ENCODE measurements at regions not wholly inside any gene's neighbourhood (a gene's known extent, or its start where the extent isn't known, plus 50 kb on each side); places are given as distances from the start of the nearest gene placed in this dataset.

DNA sequence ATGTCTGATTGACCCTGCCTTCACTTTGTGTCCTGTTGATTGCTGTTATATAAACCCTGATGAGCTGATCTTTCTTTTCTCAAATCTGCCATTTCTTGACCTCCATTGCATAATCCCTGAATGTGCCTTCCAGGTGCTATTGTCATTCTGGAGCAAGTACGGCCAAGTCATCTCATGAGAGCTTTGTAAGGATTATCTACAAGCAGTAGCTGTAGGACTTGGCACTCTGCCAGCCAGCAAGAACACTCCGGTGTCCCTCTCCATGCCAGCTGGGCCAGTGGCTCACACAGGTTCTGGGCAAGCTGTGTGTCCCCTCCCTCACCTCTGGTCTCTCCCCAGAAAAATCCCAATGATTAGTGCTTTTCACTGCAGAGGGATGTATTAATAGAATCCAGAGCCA is 348.1 kb downstream of the FOXO1 start:
- TF ChIP-seq, protein P1, sequence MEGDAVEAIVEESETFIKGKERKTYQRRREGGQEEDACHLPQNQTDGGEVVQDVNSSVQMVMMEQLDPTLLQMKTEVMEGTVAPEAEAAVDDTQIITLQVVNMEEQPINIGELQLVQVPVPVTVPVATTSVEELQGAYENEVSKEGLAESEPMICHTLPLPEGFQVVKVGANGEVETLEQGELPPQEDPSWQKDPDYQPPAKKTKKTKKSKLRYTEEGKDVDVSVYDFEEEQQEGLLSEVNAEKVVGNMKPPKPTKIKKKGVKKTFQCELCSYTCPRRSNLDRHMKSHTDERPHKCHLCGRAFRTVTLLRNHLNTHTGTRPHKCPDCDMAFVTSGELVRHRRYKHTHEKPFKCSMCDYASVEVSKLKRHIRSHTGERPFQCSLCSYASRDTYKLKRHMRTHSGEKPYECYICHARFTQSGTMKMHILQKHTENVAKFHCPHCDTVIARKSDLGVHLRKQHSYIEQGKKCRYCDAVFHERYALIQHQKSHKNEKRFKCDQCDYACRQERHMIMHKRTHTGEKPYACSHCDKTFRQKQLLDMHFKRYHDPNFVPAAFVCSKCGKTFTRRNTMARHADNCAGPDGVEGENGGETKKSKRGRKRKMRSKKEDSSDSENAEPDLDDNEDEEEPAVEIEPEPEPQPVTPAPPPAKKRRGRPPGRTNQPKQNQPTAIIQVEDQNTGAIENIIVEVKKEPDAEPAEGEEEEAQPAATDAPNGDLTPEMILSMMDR (conservative IDR thresholded peaks at IDR 0.05; ENCODE audit: low read depth in 2 of 2) = no peak
- TF ChIP-seq, protein P2, sequence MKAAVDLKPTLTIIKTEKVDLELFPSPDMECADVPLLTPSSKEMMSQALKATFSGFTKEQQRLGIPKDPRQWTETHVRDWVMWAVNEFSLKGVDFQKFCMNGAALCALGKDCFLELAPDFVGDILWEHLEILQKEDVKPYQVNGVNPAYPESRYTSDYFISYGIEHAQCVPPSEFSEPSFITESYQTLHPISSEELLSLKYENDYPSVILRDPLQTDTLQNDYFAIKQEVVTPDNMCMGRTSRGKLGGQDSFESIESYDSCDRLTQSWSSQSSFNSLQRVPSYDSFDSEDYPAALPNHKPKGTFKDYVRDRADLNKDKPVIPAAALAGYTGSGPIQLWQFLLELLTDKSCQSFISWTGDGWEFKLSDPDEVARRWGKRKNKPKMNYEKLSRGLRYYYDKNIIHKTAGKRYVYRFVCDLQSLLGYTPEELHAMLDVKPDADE (IDR thresholded peaks at IDR 0.05) = no peak
- no peak for TF ChIP-seq ZNF114 (CRISPR knock-in tag; IDR thresholded peaks at IDR 0.05)
- no peak for TF ChIP-seq EZH2phosphoT487 (IDR thresholded peaks at IDR 0.05; ENCODE audit: unreplicated experiment)
- TF ChIP-seq, protein P3, sequence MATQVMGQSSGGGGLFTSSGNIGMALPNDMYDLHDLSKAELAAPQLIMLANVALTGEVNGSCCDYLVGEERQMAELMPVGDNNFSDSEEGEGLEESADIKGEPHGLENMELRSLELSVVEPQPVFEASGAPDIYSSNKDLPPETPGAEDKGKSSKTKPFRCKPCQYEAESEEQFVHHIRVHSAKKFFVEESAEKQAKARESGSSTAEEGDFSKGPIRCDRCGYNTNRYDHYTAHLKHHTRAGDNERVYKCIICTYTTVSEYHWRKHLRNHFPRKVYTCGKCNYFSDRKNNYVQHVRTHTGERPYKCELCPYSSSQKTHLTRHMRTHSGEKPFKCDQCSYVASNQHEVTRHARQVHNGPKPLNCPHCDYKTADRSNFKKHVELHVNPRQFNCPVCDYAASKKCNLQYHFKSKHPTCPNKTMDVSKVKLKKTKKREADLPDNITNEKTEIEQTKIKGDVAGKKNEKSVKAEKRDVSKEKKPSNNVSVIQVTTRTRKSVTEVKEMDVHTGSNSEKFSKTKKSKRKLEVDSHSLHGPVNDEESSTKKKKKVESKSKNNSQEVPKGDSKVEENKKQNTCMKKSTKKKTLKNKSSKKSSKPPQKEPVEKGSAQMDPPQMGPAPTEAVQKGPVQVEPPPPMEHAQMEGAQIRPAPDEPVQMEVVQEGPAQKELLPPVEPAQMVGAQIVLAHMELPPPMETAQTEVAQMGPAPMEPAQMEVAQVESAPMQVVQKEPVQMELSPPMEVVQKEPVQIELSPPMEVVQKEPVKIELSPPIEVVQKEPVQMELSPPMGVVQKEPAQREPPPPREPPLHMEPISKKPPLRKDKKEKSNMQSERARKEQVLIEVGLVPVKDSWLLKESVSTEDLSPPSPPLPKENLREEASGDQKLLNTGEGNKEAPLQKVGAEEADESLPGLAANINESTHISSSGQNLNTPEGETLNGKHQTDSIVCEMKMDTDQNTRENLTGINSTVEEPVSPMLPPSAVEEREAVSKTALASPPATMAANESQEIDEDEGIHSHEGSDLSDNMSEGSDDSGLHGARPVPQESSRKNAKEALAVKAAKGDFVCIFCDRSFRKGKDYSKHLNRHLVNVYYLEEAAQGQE (IDR thresholded peaks at IDR 0.05; ENCODE audit: unreplicated experiment) = no peak
- TF ChIP-seq EZH2 (IDR thresholded peaks at IDR 0.05; ENCODE audit: low read depth, unreplicated experiment) = no peak
- TF ChIP-seq POLR2AphosphoS5 (IDR thresholded peaks at IDR 0.05; ENCODE audit: low read depth) = no peak
- TF ChIP-seq JUNB (IDR thresholded peaks at IDR 0.05; ENCODE audit: unreplicated experiment) = no peak
- TF ChIP-seq CREB1 (CRISPR knock-in tag; IDR thresholded peaks at IDR 0.05; ENCODE audit: low read depth) = no peak
- no peak for TF ChIP-seq NANOG (IDR thresholded peaks at IDR 0.05; ENCODE audit: borderline replicate concordance)
- no peak for TF ChIP-seq STAT1 (IDR thresholded peaks at IDR 0.05; ENCODE audit: unreplicated experiment)
- TF ChIP-seq ZNF331 (CRISPR knock-in tag; IDR thresholded peaks at IDR 0.05; ENCODE audit: low read depth) = no peak
- TF ChIP-seq, protein P4, sequence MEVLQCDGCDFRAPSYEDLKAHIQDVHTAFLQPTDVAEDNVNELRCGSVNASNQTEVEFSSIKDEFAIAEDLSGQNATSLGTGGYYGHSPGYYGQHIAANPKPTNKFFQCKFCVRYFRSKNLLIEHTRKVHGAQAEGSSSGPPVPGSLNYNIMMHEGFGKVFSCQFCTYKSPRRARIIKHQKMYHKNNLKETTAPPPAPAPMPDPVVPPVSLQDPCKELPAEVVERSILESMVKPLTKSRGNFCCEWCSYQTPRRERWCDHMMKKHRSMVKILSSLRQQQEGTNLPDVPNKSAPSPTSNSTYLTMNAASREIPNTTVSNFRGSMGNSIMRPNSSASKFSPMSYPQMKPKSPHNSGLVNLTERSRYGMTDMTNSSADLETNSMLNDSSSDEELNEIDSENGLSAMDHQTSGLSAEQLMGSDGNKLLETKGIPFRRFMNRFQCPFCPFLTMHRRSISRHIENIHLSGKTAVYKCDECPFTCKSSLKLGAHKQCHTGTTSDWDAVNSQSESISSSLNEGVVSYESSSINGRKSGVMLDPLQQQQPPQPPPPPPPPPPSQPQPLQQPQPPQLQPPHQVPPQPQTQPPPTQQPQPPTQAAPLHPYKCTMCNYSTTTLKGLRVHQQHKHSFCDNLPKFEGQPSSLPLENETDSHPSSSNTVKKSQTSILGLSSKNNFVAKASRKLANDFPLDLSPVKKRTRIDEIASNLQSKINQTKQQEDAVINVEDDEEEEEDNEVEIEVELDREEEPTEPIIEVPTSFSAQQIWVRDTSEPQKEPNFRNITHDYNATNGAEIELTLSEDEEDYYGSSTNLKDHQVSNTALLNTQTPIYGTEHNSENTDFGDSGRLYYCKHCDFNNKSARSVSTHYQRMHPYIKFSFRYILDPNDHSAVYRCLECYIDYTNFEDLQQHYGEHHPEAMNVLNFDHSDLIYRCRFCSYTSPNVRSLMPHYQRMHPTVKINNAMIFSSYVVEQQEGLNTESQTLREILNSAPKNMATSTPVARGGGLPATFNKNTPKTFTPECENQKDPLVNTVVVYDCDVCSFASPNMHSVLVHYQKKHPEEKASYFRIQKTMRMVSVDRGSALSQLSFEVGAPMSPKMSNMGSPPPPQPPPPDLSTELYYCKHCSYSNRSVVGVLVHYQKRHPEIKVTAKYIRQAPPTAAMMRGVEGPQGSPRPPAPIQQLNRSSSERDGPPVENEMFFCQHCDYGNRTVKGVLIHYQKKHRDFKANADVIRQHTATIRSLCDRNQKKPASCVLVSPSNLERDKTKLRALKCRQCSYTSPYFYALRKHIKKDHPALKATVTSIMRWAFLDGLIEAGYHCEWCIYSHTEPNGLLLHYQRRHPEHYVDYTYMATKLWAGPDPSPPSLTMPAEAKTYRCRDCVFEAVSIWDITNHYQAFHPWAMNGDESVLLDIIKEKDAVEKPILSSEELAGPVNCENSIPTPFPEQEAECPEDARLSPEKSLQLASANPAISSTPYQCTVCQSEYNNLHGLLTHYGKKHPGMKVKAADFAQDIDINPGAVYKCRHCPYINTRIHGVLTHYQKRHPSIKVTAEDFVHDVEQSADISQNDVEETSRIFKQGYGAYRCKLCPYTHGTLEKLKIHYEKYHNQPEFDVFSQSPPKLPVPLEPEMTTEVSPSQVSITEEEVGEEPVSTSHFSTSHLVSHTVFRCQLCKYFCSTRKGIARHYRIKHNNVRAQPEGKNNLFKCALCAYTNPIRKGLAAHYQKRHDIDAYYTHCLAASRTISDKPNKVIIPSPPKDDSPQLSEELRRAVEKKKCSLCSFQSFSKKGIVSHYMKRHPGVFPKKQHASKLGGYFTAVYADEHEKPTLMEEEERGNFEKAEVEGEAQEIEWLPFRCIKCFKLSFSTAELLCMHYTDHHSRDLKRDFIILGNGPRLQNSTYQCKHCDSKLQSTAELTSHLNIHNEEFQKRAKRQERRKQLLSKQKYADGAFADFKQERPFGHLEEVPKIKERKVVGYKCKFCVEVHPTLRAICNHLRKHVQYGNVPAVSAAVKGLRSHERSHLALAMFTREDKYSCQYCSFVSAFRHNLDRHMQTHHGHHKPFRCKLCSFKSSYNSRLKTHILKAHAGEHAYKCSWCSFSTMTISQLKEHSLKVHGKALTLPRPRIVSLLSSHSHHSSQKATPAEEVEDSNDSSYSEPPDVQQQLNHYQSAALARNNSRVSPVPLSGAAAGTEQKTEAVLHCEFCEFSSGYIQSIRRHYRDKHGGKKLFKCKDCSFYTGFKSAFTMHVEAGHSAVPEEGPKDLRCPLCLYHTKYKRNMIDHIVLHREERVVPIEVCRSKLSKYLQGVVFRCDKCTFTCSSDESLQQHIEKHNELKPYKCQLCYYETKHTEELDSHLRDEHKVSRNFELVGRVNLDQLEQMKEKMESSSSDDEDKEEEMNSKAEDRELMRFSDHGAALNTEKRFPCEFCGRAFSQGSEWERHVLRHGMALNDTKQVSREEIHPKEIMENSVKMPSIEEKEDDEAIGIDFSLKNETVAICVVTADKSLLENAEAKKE (CRISPR knock-in tag; IDR thresholded peaks at IDR 0.05) = peak; percentile 48; the same call in 1 of the 2 replicates

Data from GM23338 (cell line).